ENCODE measurements at regions not wholly inside any gene's neighbourhood (a gene's known extent, or its start where the extent isn't known, plus 50 kb on each side); places are given as distances from the start of the nearest gene placed in this dataset.

GRCh38 chr2:64295326-64296139, 151.3 kb upstream of the PELI1 start:
- Histone ChIP-seq H3K4me3 (ENCODE audit: low read length) (no peak overlapping the region), H3K27me3 (ENCODE audit: control insufficient read depth, insufficient read depth, low read length) (no peaks in the 10 kb centered on the region), H3K4me1 (ENCODE audit: control insufficient read depth, insufficient read depth, low read length) (no peaks in the 10 kb centered on the region), H3K9me3 (replicated peaks; ENCODE audit: control insufficient read depth, low read depth, low read length) (no peaks in the 10 kb centered on the region), H3K27ac (ENCODE audit: low read length) (no peak overlapping the region), H3K36me3 (ENCODE audit: control insufficient read depth, insufficient read depth, low read length) (no peaks in the 10 kb centered on the region)
- 43% methylated on average over 2 of the region's 5 CpGs for WGBS (ENCODE audit: insufficient coverage)
- no peak for DNase-seq

GRCh38 chr2:64296140-64296480, 151.9 kb upstream of the PELI1 start:
- H3K36me3 ChIP-seq (ENCODE audit: control insufficient read depth, insufficient read depth, low read length) = no peaks in the 10 kb centered on the region
- no peaks in the 10 kb centered on the region for H3K4me1 ChIP-seq (ENCODE audit: control insufficient read depth, insufficient read depth, low read length)
- no peaks in the 10 kb centered on the region for H3K27me3 ChIP-seq (ENCODE audit: control insufficient read depth, insufficient read depth, low read length)
- no peak for DNase-seq
- H3K4me3 ChIP-seq (ENCODE audit: low read length) = no peak overlapping the region
- H3K27ac ChIP-seq (ENCODE audit: low read length) = no peak overlapping the region
- WGBS (ENCODE audit: insufficient coverage) = 8% methylated on average over 3 of the region's 4 CpGs
- no peaks in the 10 kb centered on the region for H3K9me3 ChIP-seq (replicated peaks; ENCODE audit: control insufficient read depth, low read depth, low read length)

GRCh38 chr2:64296695-64297346, 152.6 kb upstream of the PELI1 start:
- no peaks in the 10 kb centered on the region for H3K27me3 ChIP-seq (ENCODE audit: control insufficient read depth, insufficient read depth, low read length)
- H3K9me3 ChIP-seq (replicated peaks; ENCODE audit: control insufficient read depth, low read depth, low read length) = no peaks in the 10 kb centered on the region
- 83% methylated on average over 1 of the region's 8 CpGs for WGBS (ENCODE audit: insufficient coverage)
- no peaks in the 10 kb centered on the region for H3K4me1 ChIP-seq (ENCODE audit: control insufficient read depth, insufficient read depth, low read length)
- no peaks in the 10 kb centered on the region for H3K36me3 ChIP-seq (ENCODE audit: control insufficient read depth, insufficient read depth, low read length)
- no peak overlapping the region for H3K4me3 ChIP-seq (ENCODE audit: low read length)
- DNase-seq = no peak
- H3K27ac ChIP-seq (ENCODE audit: low read length) = no peak overlapping the region

GRCh38 chr2:64298161-64298560, 153.9 kb upstream of the PELI1 start:
- H3K4me1 ChIP-seq (ENCODE audit: control insufficient read depth, insufficient read depth, low read length) = no peaks in the 10 kb centered on the region
- WGBS (ENCODE audit: insufficient coverage) = no CpG with 5 or more reads among the region's 2 CpGs
- no peaks in the 10 kb centered on the region for H3K36me3 ChIP-seq (ENCODE audit: control insufficient read depth, insufficient read depth, low read length)
- H3K27me3 ChIP-seq (ENCODE audit: control insufficient read depth, insufficient read depth, low read length) = no peaks in the 10 kb centered on the region
- H3K9me3 ChIP-seq (replicated peaks; ENCODE audit: control insufficient read depth, low read depth, low read length) = no peaks in the 10 kb centered on the region
- no peak overlapping the region for H3K27ac ChIP-seq (ENCODE audit: low read length)
- DNase-seq = peak; percentile 26
- H3K4me3 ChIP-seq (ENCODE audit: low read length) = no peak overlapping the region

- Histone ChIP-seq H3K4me1 (ENCODE audit: control insufficient read depth, insufficient read depth, low read length) (no peaks in the 10 kb centered on the region), H3K27ac (ENCODE audit: low read length) (no peak overlapping the region), H3K4me3 (ENCODE audit: low read length) (no peak overlapping the region), H3K36me3 (ENCODE audit: control insufficient read depth, insufficient read depth, low read length) (no peaks in the 10 kb centered on the region), H3K9me3 (replicated peaks; ENCODE audit: control insufficient read depth, low read depth, low read length) (no peaks in the 10 kb centered on the region), H3K27me3 (ENCODE audit: control insufficient read depth, insufficient read depth, low read length) (no peaks in the 10 kb centered on the region)
- no CpG with 5 or more reads among the region's 3 CpGs for WGBS (ENCODE audit: insufficient coverage)
- DNase-seq = no peak
Measured at GRCh38 chr2:64300066-64300465, 153.9 kb upstream of the LGALSL start.

GRCh38 chr2:64303250-64303649, 150.7 kb upstream of the LGALSL start:
- no CpG with 5 or more reads among the region's 5 CpGs for WGBS (ENCODE audit: insufficient coverage)
- Histone ChIP-seq H3K9me3 (replicated peaks; ENCODE audit: control insufficient read depth, low read depth, low read length) (no peaks in the 10 kb centered on the region), H3K4me1 (ENCODE audit: control insufficient read depth, insufficient read depth, low read length) (no peaks in the 10 kb centered on the region), H3K27me3 (ENCODE audit: control insufficient read depth, insufficient read depth, low read length) (no peaks in the 10 kb centered on the region), H3K36me3 (ENCODE audit: control insufficient read depth, insufficient read depth, low read length) (no peaks in the 10 kb centered on the region), H3K4me3 (ENCODE audit: low read length) (no peak overlapping the region), H3K27ac (ENCODE audit: low read length) (no peak overlapping the region)
- no peak for DNase-seq

- no CpG with 5 or more reads among the region's 5 CpGs for WGBS (ENCODE audit: insufficient coverage)
- Histone ChIP-seq H3K36me3 (ENCODE audit: control insufficient read depth, insufficient read depth, low read length) (no peaks in the 10 kb centered on the region), H3K4me1 (ENCODE audit: control insufficient read depth, insufficient read depth, low read length) (peaks cover 16% of the 10 kb centered on the region), H3K27me3 (ENCODE audit: control insufficient read depth, insufficient read depth, low read length) (no peaks in the 10 kb centered on the region), H3K9me3 (replicated peaks; ENCODE audit: control insufficient read depth, low read depth, low read length) (no peaks in the 10 kb centered on the region), H3K4me3 (ENCODE audit: low read length) (no peak overlapping the region), H3K27ac (ENCODE audit: low read length) (no peak overlapping the region)
- no peak for DNase-seq
Measured at GRCh38 chr2:64307421-64307820, 146.5 kb upstream of the LGALSL start.

GRCh38 chr2:64311191-64311910, 142.6 kb upstream of the LGALSL start:
- Histone ChIP-seq H3K4me1 (ENCODE audit: control insufficient read depth, insufficient read depth, low read length) (peaks cover 29% of the 10 kb centered on the region), H3K4me3 (ENCODE audit: low read length) (no peak overlapping the region), H3K27me3 (ENCODE audit: control insufficient read depth, insufficient read depth, low read length) (no peaks in the 10 kb centered on the region), H3K9me3 (replicated peaks; ENCODE audit: control insufficient read depth, low read depth, low read length) (no peaks in the 10 kb centered on the region), H3K27ac (ENCODE audit: low read length) (peak overlapping the region; percentile 90), H3K36me3 (ENCODE audit: control insufficient read depth, insufficient read depth, low read length) (no peaks in the 10 kb centered on the region)
- DNase-seq = no peak
- WGBS (ENCODE audit: insufficient coverage) = 62% methylated on average over 11 of the region's 17 CpGs

- peak overlapping the region; percentile 90 for H3K27ac ChIP-seq (ENCODE audit: low read length)
- peak; percentile 93 for DNase-seq
- H3K9me3 ChIP-seq (replicated peaks; ENCODE audit: control insufficient read depth, low read depth, low read length) = no peaks in the 10 kb centered on the region
- H3K4me1 ChIP-seq (ENCODE audit: control insufficient read depth, insufficient read depth, low read length) = peaks cover 29% of the 10 kb centered on the region
- no peaks in the 10 kb centered on the region for H3K27me3 ChIP-seq (ENCODE audit: control insufficient read depth, insufficient read depth, low read length)
- no peaks in the 10 kb centered on the region for H3K36me3 ChIP-seq (ENCODE audit: control insufficient read depth, insufficient read depth, low read length)
- WGBS (ENCODE audit: insufficient coverage) = 14% methylated on average over 8 of the region's 13 CpGs
- no peak overlapping the region for H3K4me3 ChIP-seq (ENCODE audit: low read length)
Measured at GRCh38 chr2:64311948-64312621, 141.9 kb upstream of the LGALSL start.

All from muscle of leg (tissue), 3 donors.